Neural progenitor cell (in vitro differentiated cells): ENCODE measurements at regions not wholly inside any gene's neighbourhood (a gene's known extent, or its start where the extent isn't known, plus 50 kb on each side); places are given as distances from the start of the nearest gene placed in this dataset.

Experiments used
- CTCF ChIP-seq: fragments of 200-600 bp; sonication (generic); IDR thresholded peaks from 2 replicates; pipeline ENCODE4 v1.5.1; 2017; ENCODE audit warnings: antibody characterized with exemption, mild to moderate bottlenecking
- EZH2phosphoT487 ChIP-seq: fragments of 200-600 bp; sonication (generic); IDR thresholded peaks from 2 replicates; pipeline ENCODE4 v1.6.1; 2017; ENCODE audit warnings: antibody characterized with exemption

GRCh38 chr5:61598126-61598525, 266.1 kb downstream of the ZSWIM6 start:
- TF ChIP-seq EZH2phosphoT487 (no peak), CTCF (no peak)
